Esophagus squamous epithelium (tissue), 5 donors: ENCODE measurements at regions not wholly inside any gene's neighbourhood (a gene's known extent, or its start where the extent isn't known, plus 50 kb on each side); places are given as distances from the start of the nearest gene placed in this dataset.
A peak's percentile ranks its signal among the peaks of the same experiment; 100 is the strongest.

Experiments used
- DNase-seq: peaks from one replicate; lab custom pipeline; 2025; lab: John Stamatoyannopoulos, UW
- H3K27ac ChIP-seq, 4 donors: fragments of 200-600 bp; sonication (generic); one replicate each; pipeline ENCODE4 v1.5.1; 2016 to 2019; ENCODE audit warnings: mild to moderate bottlenecking in 1 of 4
- H3K27me3 ChIP-seq, 4 donors: fragments of 200-600 bp; sonication (generic); 1 replicate in 3 of 4; 2 replicates in 1 of 4; pipeline versions ENCODE4 v1.5.1 to v1.6.0; 2017 to 2021; ENCODE audit warnings: antibody characterized with exemption in 1 of 4
- H3K36me3 ChIP-seq, 3 donors: fragments of 200-600 bp; sonication (generic); one replicate each; pipeline ENCODE4 v1.5.1; 2016 to 2019
- H3K4me1 ChIP-seq, 3 donors: fragments of 200-600 bp; sonication (generic); one replicate each; pipeline ENCODE4 v1.5.1; 2017 to 2019
- H3K4me3 ChIP-seq, 4 donors: fragments of 200-600 bp; sonication (generic); 1 replicate in 3 of 4; 2 replicates in 1 of 4; pipeline ENCODE4 v1.5.1; 2016 to 2019; ENCODE audit warnings: mild to moderate bottlenecking in 2 of 4, moderate library complexity in 1 of 4
- H3K9me3 ChIP-seq, 3 donors: fragments of 200-600 bp; sonication (generic); one replicate each; pipeline ENCODE4 v1.5.1; 2016 to 2019
- POLR2A ChIP-seq, 4 donors: fragments of 450-650 bp; IDR thresholded peaks; one replicate each; pipeline ENCODE4 v1.6.1; 2017; ENCODE audit warnings: antibody characterized with exemption in 4 of 4, mild to moderate bottlenecking in 4 of 4, moderate library complexity in 3 of 4
- WGBS, 2 donors: methylation state at CpG; one replicate each; pipeline ENCODE4 v1.1.5; 2018; 5-methylcytosine and 5-hydroxymethylcytosine counted together
- intact Hi-C: fragments of 100-400 bp; cut with DNase I; formaldehyde crosslinking; loops from one replicate; pipeline ENCODE4 v1.15.0; 2022
- TF ChIP-seq, protein P1 (sequence below), 6 experiments: fragments of 450-650 bp in 4 of 6; fragments of 200-600 bp in 2 of 6; sonication (generic) in 2 of 6; IDR thresholded peaks; one replicate each; pipeline ENCODE4 v1.5.1; 2016 to 2019; ENCODE audit warnings: antibody characterized with exemption in 6 of 6, mild to moderate bottlenecking in 4 of 6, moderate library complexity in 4 of 6
- donor health status: DM: yes; HTN: yes; CAD: no.

DNA sequence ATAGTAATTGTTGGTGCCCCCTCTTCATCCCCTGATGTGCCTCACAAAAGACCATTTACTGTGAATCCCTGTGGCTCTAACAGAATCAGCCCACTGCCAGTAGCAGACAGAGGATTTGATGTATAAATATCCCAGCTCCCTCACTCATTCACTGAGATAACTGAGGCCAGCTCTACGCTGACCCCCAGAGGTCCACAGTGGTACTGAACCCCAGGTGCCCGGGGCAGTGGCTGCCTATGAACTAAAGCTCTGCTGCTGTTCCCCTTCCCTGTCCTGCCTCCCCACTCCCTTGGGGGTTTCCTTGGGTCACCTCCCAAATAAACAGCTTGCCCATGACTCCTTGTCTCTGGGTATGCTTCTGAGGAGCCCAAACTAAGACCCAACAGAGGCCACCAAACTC lies 295.8 kb downstream of the FOXL1 start:
- WGBS, 2 donors: 51 to 63% methylated on average over 2 of the region's 2 CpGs
- no peak for DNase-seq
- no peaks in the 10 kb centered on the region for H3K9me3 ChIP-seq
- H3K36me3 ChIP-seq: no peaks in the 10 kb centered on the region
- intact Hi-C loops: loop anchor here (10.0 kb wide), 1 partner anchor 299 kb away; the partner anchor contains the start of gene FOXL1
- no peak overlapping the region for H3K27ac ChIP-seq
- H3K4me3 ChIP-seq: no peak overlapping the region
- H3K27me3 ChIP-seq: peaks cover 0 to 95% (median 0%) of the 10 kb centered on the region in 4 donors
- no peaks in the 10 kb centered on the region for H3K4me1 ChIP-seq
- TF ChIP-seq, protein P1, sequence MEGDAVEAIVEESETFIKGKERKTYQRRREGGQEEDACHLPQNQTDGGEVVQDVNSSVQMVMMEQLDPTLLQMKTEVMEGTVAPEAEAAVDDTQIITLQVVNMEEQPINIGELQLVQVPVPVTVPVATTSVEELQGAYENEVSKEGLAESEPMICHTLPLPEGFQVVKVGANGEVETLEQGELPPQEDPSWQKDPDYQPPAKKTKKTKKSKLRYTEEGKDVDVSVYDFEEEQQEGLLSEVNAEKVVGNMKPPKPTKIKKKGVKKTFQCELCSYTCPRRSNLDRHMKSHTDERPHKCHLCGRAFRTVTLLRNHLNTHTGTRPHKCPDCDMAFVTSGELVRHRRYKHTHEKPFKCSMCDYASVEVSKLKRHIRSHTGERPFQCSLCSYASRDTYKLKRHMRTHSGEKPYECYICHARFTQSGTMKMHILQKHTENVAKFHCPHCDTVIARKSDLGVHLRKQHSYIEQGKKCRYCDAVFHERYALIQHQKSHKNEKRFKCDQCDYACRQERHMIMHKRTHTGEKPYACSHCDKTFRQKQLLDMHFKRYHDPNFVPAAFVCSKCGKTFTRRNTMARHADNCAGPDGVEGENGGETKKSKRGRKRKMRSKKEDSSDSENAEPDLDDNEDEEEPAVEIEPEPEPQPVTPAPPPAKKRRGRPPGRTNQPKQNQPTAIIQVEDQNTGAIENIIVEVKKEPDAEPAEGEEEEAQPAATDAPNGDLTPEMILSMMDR (IDR thresholded peaks at IDR 0.05): peak in 5 of 6 experiments; percentile 48 to 85 (median 59)
- TF ChIP-seq POLR2A (IDR thresholded peaks at IDR 0.05): no peak

- H3K27me3 ChIP-seq: peaks cover 0 to 97% (median 0%) of the 10 kb centered on the region in 4 donors
- 70 to 71% methylated on average over 10 of the region's 10 CpGs for WGBS, 2 donors
Observed at GRCh38 chr16:86876499-86876898, 298.1 kb downstream of the FOXL1 start.

GRCh38 chr16:86877108-86877507 lies 298.8 kb downstream of the FOXL1 start:
- Histone ChIP-seq H3K36me3 (no peaks in the 10 kb centered on the region), H3K27me3 (peaks cover 0 to 98% (median 0%) of the 10 kb centered on the region in 4 donors), H3K9me3 (no peaks in the 10 kb centered on the region), H3K4me1 (no peaks in the 10 kb centered on the region), H3K27ac (no peak overlapping the region), H3K4me3 (no peak overlapping the region)
- TF ChIP-seq, protein P1 (IDR thresholded peaks at IDR 0.05): no peak
- TF ChIP-seq POLR2A (IDR thresholded peaks at IDR 0.05): no peak
- no peak for DNase-seq
- intact Hi-C loops: loop anchor here (10.0 kb wide), 1 partner anchor 302 kb away; the partner anchor contains the start of gene FOXL1
- 67 to 73% methylated on average over 10 of the region's 10 CpGs for WGBS, 2 donors

More at GRCh38 chr16:86876499-86876898, 298.1 kb downstream of the FOXL1 start:
- Histone ChIP-seq H3K9me3 (no peaks in the 10 kb centered on the region), H3K36me3 (no peaks in the 10 kb centered on the region), H3K27ac (no peak overlapping the region), H3K4me1 (no peaks in the 10 kb centered on the region), H3K4me3 (no peak overlapping the region)
- TF ChIP-seq POLR2A (IDR thresholded peaks at IDR 0.05): no peak
- TF ChIP-seq, protein P1 (IDR thresholded peaks at IDR 0.05): no peak
- intact Hi-C loops: loop anchor here (10.0 kb wide), 1 partner anchor 302 kb away; the partner anchor contains the start of gene FOXL1
- DNase-seq: no peak

- Histone ChIP-seq H3K4me3 (no peak overlapping the region), H3K27me3 (peaks cover 0 to 98% (median 0%) of the 10 kb centered on the region in 4 donors), H3K9me3 (no peaks in the 10 kb centered on the region), H3K36me3 (no peaks in the 10 kb centered on the region), H3K27ac (no peak overlapping the region), H3K4me1 (no peaks in the 10 kb centered on the region)
- no peak for DNase-seq
- intact Hi-C loops: loop anchor here (10.0 kb wide), 1 partner anchor 303 kb away; the partner anchor contains the start of gene FOXL1
- TF ChIP-seq POLR2A (IDR thresholded peaks at IDR 0.05): no peak
- WGBS, 2 donors: 16 to 21% methylated on average over 2 of the region's 2 CpGs
Observed at GRCh38 chr16:86877835-86878234, 299.5 kb downstream of the FOXL1 start.

- intact Hi-C loops: loop anchor here (10.0 kb wide), 1 partner anchor 304 kb away; the partner anchor contains the start of gene FOXL1
- Histone ChIP-seq H3K9me3 (no peaks in the 10 kb centered on the region), H3K4me3 (no peak overlapping the region), H3K4me1 (no peaks in the 10 kb centered on the region), H3K27me3 (peaks cover 0 to 95% (median 0%) of the 10 kb centered on the region in 4 donors), H3K36me3 (no peaks in the 10 kb centered on the region), H3K27ac (no peak overlapping the region)
- WGBS, 2 donors: 45 to 54% methylated on average over 8 to 14 of the region's 38 CpGs
- DNase-seq: no peak
- TF ChIP-seq, protein P1 (IDR thresholded peaks at IDR 0.05): no peak
- TF ChIP-seq POLR2A (IDR thresholded peaks at IDR 0.05): no peak
Observed at GRCh38 chr16:86878236-86879080, 300.1 kb downstream of the FOXL1 start.
